Keratinocyte (primary cell): ENCODE measurements at regions not wholly inside any gene's neighbourhood (a gene's known extent, or its start where the extent isn't known, plus 50 kb on each side); places are given as distances from the start of the nearest gene placed in this dataset.

ENCODE experiments used
- DNase-seq: peaks from one replicate; pipeline ENCODE4 v3.0.0-alpha.2; 2011; ENCODE audit warnings: low read depth, missing footprints, low spot score
- FAIRE-seq: peaks from 2 replicates; lab custom pipeline; 2011; peaks lifted over from hg19 to GRCh38; lab: Jason Lieb, UNC
- H2AFZ ChIP-seq: 2 replicates; pipeline ENCODE4 v1.6.0; 2012; ENCODE audit warnings: low read length, control low read depth, inconsistent platforms; ENCODE audit not compliant: control insufficient read depth
- H3K27ac ChIP-seq: 2 replicates; pipeline ENCODE4 v1.5.1; 2011; ENCODE audit warnings: low read length; ENCODE audit not compliant: control insufficient read depth, insufficient read depth
- H3K27me3 ChIP-seq: 3 replicates; pipeline ENCODE4 v1.6.0; 2011; ENCODE audit warnings: low read length; ENCODE audit not compliant: control insufficient read depth, insufficient read depth; ENCODE audit errors: extremely low read depth
- H3K36me3 ChIP-seq, 2 experiments: 2 replicates in 1 of 2; 3 replicates in 1 of 2; pipeline ENCODE4 v1.5.1; 2011; ENCODE audit warnings: low read length in 2 of 2, mild to moderate bottlenecking in 1 of 2; ENCODE audit not compliant: control insufficient read depth in 2 of 2, insufficient read depth in 2 of 2; ENCODE audit errors: extremely low read depth in 1 of 2
- H3K4me1 ChIP-seq: 3 replicates; pipeline ENCODE4 v1.5.1; 2011; ENCODE audit warnings: low read length; ENCODE audit not compliant: control insufficient read depth, insufficient read depth; ENCODE audit errors: extremely low read depth
- H3K4me2 ChIP-seq: 3 replicates; pipeline ENCODE4 v1.6.0; 2011; ENCODE audit warnings: low read depth, low read length; ENCODE audit not compliant: control insufficient read depth, insufficient read depth; ENCODE audit errors: extremely low read depth
- H3K4me3 ChIP-seq, 3 experiments: fragments of 200-600 bp in 1 of 3; sonication (generic) in 1 of 3; 2 replicates in 2 of 3; 3 replicates in 1 of 3; pipeline ENCODE4 v1.5.1; 2011 to 2016; ENCODE audit warnings: low read length in 3 of 3, mild to moderate bottlenecking in 3 of 3, control low read depth in 2 of 3, inconsistent platforms in 1 of 3, low read depth in 1 of 3, mixed read lengths in 1 of 3, mixed run types in 1 of 3, moderate library complexity in 1 of 3; ENCODE audit not compliant: control insufficient read depth in 2 of 3, insufficient read depth in 2 of 3; ENCODE audit errors: extremely low read depth in 1 of 3
- H3K79me2 ChIP-seq: 2 replicates; pipeline ENCODE4 v1.6.0; 2012; ENCODE audit warnings: low read length; ENCODE audit not compliant: control insufficient read depth, insufficient read depth
- H3K9ac ChIP-seq: 3 replicates; pipeline ENCODE4 v1.6.0; 2011; ENCODE audit warnings: low read length; ENCODE audit not compliant: control insufficient read depth, insufficient read depth; ENCODE audit errors: extremely low read depth
- H3K9me1 ChIP-seq: 3 replicates; pipeline ENCODE4 v1.6.0; 2011; ENCODE audit warnings: low read length; ENCODE audit not compliant: control insufficient read depth, insufficient read depth; ENCODE audit errors: extremely low read depth
- H3K9me3 ChIP-seq: 2 replicates; pipeline ENCODE4 v1.5.1; 2012; ENCODE audit warnings: low read depth, low read length; ENCODE audit not compliant: control insufficient read depth
- H4K20me1 ChIP-seq: 3 replicates; pipeline ENCODE4 v1.6.0; 2011; ENCODE audit warnings: low read length; ENCODE audit not compliant: control insufficient read depth, insufficient read depth; ENCODE audit errors: extremely low read depth
- CTCF ChIP-seq, 3 experiments: IDR thresholded peaks in 1 of 3; conservative IDR thresholded peaks in 1 of 3; optimal IDR thresholded peaks in 1 of 3; 2 replicates in 2 of 3; 3 replicates in 1 of 3; pipeline versions ENCODE3 to v1.5.1; 2011; ENCODE audit warnings: low read length in 3 of 3, mild to moderate bottlenecking in 3 of 3, moderate library complexity in 2 of 3, control low read depth in 1 of 3, inconsistent platforms in 1 of 3; ENCODE audit not compliant: insufficient read depth in 2 of 3; ENCODE audit errors: extremely low read depth in 1 of 3
- EZH2 ChIP-seq: IDR thresholded peaks from one replicate; pipeline ENCODE4 v1.6.1; 2012; ENCODE audit warnings: inconsistent platforms, mild to moderate bottlenecking, low read length, moderate library complexity
- dilution Hi-C: fragments of 300-500 bp; cut with MboI; formaldehyde crosslinking; loops from one replicate; pipeline ENCODE4 v1.7.0; 2020; ENCODE audit warnings: low sequenced_read_pairs; ENCODE audit not compliant: extremely low pct_ligation_motif_present

- Histone ChIP-seq H3K4me2 (no peak overlapping the region), H3K27ac (no peak overlapping the region), H3K9me1 (no peaks in the 10 kb centered on the region), H3K4me1 (peaks cover 8% of the 10 kb centered on the region), H4K20me1 (no peaks in the 10 kb centered on the region), H3K36me3 (no peaks in the 10 kb centered on the region), H3K79me2 (no peaks in the 10 kb centered on the region), H3K9ac (no peak overlapping the region), H3K27me3 (no peaks in the 10 kb centered on the region), H3K9me3 (no peaks in the 10 kb centered on the region), H2AFZ (no peak overlapping the region), H3K4me3 (no peak overlapping the region)
- TF ChIP-seq EZH2 (no peak), CTCF (optimal IDR thresholded peaks at IDR 0.05 in 1 of 3, IDR thresholded peaks at IDR 0.05 in 1 of 3, conservative IDR thresholded peaks at IDR 0.05 in 1 of 3; ENCODE audit: extremely low read depth in 1 of 3, insufficient read depth in 2 of 3, low read length in 3 of 3) (no peak)
- dilution Hi-C loops, result no loop called here
- DNase-seq, result no peak
- no peak for FAIRE-seq
Measured at GRCh38 chr12:92051441-92051840, 94.2 kb downstream of the BTG1 start.

GRCh38 chr12:92049403-92049802 is 96.2 kb downstream of the BTG1 start:
- Histone ChIP-seq H3K79me2 (no peaks in the 10 kb centered on the region), H3K27ac (no peak overlapping the region), H3K9me1 (no peaks in the 10 kb centered on the region), H3K9me3 (no peaks in the 10 kb centered on the region), H3K27me3 (no peaks in the 10 kb centered on the region), H3K36me3 (no peaks in the 10 kb centered on the region), H4K20me1 (no peaks in the 10 kb centered on the region), H3K9ac (no peak overlapping the region), H3K4me2 (no peak overlapping the region), H3K4me1 (peaks cover 9% of the 10 kb centered on the region), H3K4me3 (no peak overlapping the region), H2AFZ (no peak overlapping the region)
- dilution Hi-C loops, result no loop called here
- TF ChIP-seq CTCF (optimal IDR thresholded peaks at IDR 0.05 in 1 of 3, IDR thresholded peaks at IDR 0.05 in 1 of 3, conservative IDR thresholded peaks at IDR 0.05 in 1 of 3; ENCODE audit: extremely low read depth in 1 of 3, insufficient read depth in 2 of 3, low read length in 3 of 3) (no peak), EZH2 (no peak)
- FAIRE-seq (no peak), DNase-seq (no peak)
